ENCODE measurements at regions not wholly inside any gene's neighbourhood (a gene's known extent, or its start where the extent isn't known, plus 50 kb on each side); places are given as distances from the start of the nearest gene placed in this dataset.

DNA sequence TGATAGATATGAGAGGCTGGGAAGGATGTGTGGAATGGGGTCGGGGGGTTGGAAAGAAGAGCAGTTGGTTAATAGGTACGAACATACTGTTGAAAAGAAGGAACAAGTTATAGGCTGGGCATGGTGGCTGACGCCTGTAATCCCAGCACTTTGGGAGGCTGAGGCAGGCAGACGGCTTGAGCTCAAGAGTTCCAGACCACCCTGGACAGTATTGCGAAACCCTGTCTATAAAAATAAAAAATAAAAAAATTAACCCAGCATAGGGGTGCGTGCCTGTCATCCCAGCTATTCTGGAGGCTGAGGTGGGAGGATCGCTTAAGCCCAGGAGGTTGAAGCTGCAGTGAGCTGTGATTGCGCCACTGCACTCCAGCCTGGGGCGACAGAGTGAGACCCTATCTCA lies 58.5 kb upstream of the NHSL2 start:
- TF ChIP-seq CTCF (IDR thresholded peaks at IDR 0.05) (no peak), EP300 (IDR thresholded peaks at IDR 0.05) (no peak), POLR2A (IDR thresholded peaks at IDR 0.05; ENCODE audit: low read depth) (no peak), POLR2AphosphoS5 (IDR thresholded peaks at IDR 0.05) (no peak)
